ENCODE measurements at regions not wholly inside any gene's neighbourhood (a gene's known extent, or its start where the extent isn't known, plus 50 kb on each side); places are given as distances from the start of the nearest gene placed in this dataset.
"Not testable (repeated sequence)": the region's sequence is repeated elsewhere in the genome, so short reads cannot be mapped to it uniquely, and the experiment has no call there.

GRCh38 chr1:149227933-149228665, 124.7 kb upstream of the NBPF9 start:
- 13% methylated on average over 1 of the region's 7 CpGs; no CpG with 5 or more reads in 1 of the 2 experiments for WGBS, 2 experiments (ENCODE audit: extremely low coverage in 1 of 2, insufficient coverage in 1 of 2, insufficient read length in 1 of 2, insufficient replicate concordance in 2 of 2, low coverage in 1 of 2, low lambda C conversion rate in 2 of 2, missing lambda C conversion rate in 1 of 2)
- H4K8ac ChIP-seq (ENCODE audit: extremely low read depth, insufficient read depth, low read length); H3K4me2 ChIP-seq (ENCODE audit: insufficient read depth in 1 of 2, low read depth in 2 of 2, low read length in 2 of 2); H2BK5ac ChIP-seq (ENCODE audit: low read depth, low read length); H3K79me1 ChIP-seq (ENCODE audit: low read depth, low read length); H4K5ac ChIP-seq (ENCODE audit: insufficient read length, low read depth, low read length); H2BK12ac ChIP-seq (ENCODE audit: low read depth, low read length); H2BK20ac ChIP-seq (ENCODE audit: low read length); FAIRE-seq; H3K4me3 ChIP-seq (ENCODE audit: extremely low read depth in 1 of 4, insufficient read depth in 2 of 4, low read depth in 3 of 4, low read length in 4 of 4); H3K23ac ChIP-seq (ENCODE audit: insufficient read length); H3K4ac ChIP-seq (replicated peaks; ENCODE audit: insufficient read length, low read depth, low read length); H3K36me3 ChIP-seq (ENCODE audit: control insufficient read depth in 2 of 4, insufficient read depth in 4 of 4, low read length in 3 of 4); H4K91ac ChIP-seq (replicated peaks; ENCODE audit: insufficient read length, low read length); H3K79me2 ChIP-seq (ENCODE audit: control insufficient read depth in 1 of 2, insufficient read depth in 2 of 2, low read length in 2 of 2); H3K9ac ChIP-seq (replicated peaks in 1 of 4; ENCODE audit: extremely low read depth in 1 of 4, low read depth in 3 of 4, low read length in 3 of 4); H2AK5ac ChIP-seq (ENCODE audit: low read depth, low read length); H3K9me3 ChIP-seq (ENCODE audit: insufficient read depth in 2 of 2, low read depth in 1 of 2, low read length in 1 of 2); H3K14ac ChIP-seq (ENCODE audit: insufficient read length); H2BK120ac ChIP-seq (replicated peaks; ENCODE audit: low read depth, low read length); H3K4me1 ChIP-seq (replicated peaks in 1 of 4; ENCODE audit: control insufficient read depth in 3 of 4, insufficient read depth in 4 of 4, low read length in 3 of 4); CTCF ChIA-PET (ENCODE audit: partially characterized antibody); DNase-seq (ENCODE audit: low read depth in 1 of 2, low spot score in 2 of 2); H2BK15ac ChIP-seq (ENCODE audit: low read length); H3K23me2 ChIP-seq (ENCODE audit: low read depth, low read length); H3K56ac ChIP-seq (replicated peaks; ENCODE audit: insufficient read length, low read depth, low read length); POLR2A ChIA-PET (ENCODE audit: partially characterized antibody); H3K27me3 ChIP-seq (replicated peaks in 1 of 4; ENCODE audit: control insufficient read depth in 3 of 4, extremely low read depth in 1 of 4, insufficient read depth in 3 of 4, low read length in 3 of 4); H3K18ac ChIP-seq (ENCODE audit: extremely low read depth, low read length); H3K27ac ChIP-seq (ENCODE audit: low read depth, low read length); H2AFZ ChIP-seq (ENCODE audit: low read length); H4K20me1 ChIP-seq (replicated peaks in 1 of 2; ENCODE audit: control insufficient read depth in 1 of 2, insufficient read depth in 2 of 2, low read length in 2 of 2): not testable (repeated sequence)
